ENCODE measurements at regions not wholly inside any gene's neighbourhood (a gene's known extent, or its start where the extent isn't known, plus 50 kb on each side); places are given as distances from the start of the nearest gene placed in this dataset.

- no peak for TF ChIP-seq CTCF (IDR thresholded peaks at IDR 0.05)
- no peak overlapping the region for H3K4me3 Mint-ChIP-seq
- intact Hi-C loops (cut with DNase I, micrococcal nuclease): no loop called here
- no peak for ATAC-seq (ENCODE audit: poor library complexity)
- no peak overlapping the region for H3K27ac ChIP-seq (ENCODE audit: low read depth in 1 of 2, low read length in 2 of 2)
- no peak overlapping the region for H3K4me3 ChIP-seq (ENCODE audit: low read length)
- H3K27me3 Mint-ChIP-seq: no peaks in the 10 kb centered on the region
- H3K27ac Mint-ChIP-seq: no peak overlapping the region
- H3K36me3 Mint-ChIP-seq (ENCODE audit: low read depth): peaks cover 10% of the 10 kb centered on the region
- CTCF ChIA-PET: interaction anchor here (0.6 kb wide), 1 partner anchor 978 kb away, joined by 3 read pairs; no protein-coding TSS in a partner anchor
- no peaks in the 10 kb centered on the region for H3K4me1 Mint-ChIP-seq (ENCODE audit: low read depth)
- H3K4me1 ChIP-seq (ENCODE audit: insufficient read depth, low read length): no peaks in the 10 kb centered on the region
- H3K9me3 ChIP-seq (ENCODE audit: control insufficient read depth in 1 of 2, insufficient read depth in 1 of 2, low read length in 2 of 2): no peaks in the 10 kb centered on the region
- POLR2A ChIA-PET: no interaction called here
- no peak for DNase-seq
- no peaks in the 10 kb centered on the region for H3K36me3 ChIP-seq (ENCODE audit: insufficient read depth, low read length)
- H3K9me3 Mint-ChIP-seq: no peaks in the 10 kb centered on the region
- no peaks in the 10 kb centered on the region for H3K27me3 ChIP-seq (ENCODE audit: control insufficient read depth in 1 of 2, insufficient read depth in 2 of 2, low read length in 2 of 2)
Observed at GRCh38 chr9:3675946-3676345, 150.1 kb upstream of the RFX3 start.

GRCh38 chr9:3674561-3674960 is 148.8 kb upstream of the RFX3 start:
- CTCF ChIA-PET: no interaction called here
- Histone ChIP-seq H3K4me1 (ENCODE audit: insufficient read depth, low read length) (no peaks in the 10 kb centered on the region), H3K9me3 (ENCODE audit: control insufficient read depth in 1 of 2, insufficient read depth in 1 of 2, low read length in 2 of 2) (no peaks in the 10 kb centered on the region), H3K27ac (ENCODE audit: low read depth in 1 of 2, low read length in 2 of 2) (no peak overlapping the region), H3K36me3 (ENCODE audit: insufficient read depth, low read length) (no peaks in the 10 kb centered on the region), H3K27me3 (ENCODE audit: control insufficient read depth in 1 of 2, insufficient read depth in 2 of 2, low read length in 2 of 2) (no peaks in the 10 kb centered on the region), H3K4me3 (ENCODE audit: low read length) (no peak overlapping the region)
- Mint-ChIP-seq H3K4me3 (no peak overlapping the region), H3K27ac (no peak overlapping the region), H3K27me3 (no peaks in the 10 kb centered on the region), H3K36me3 (ENCODE audit: low read depth) (peaks cover 10% of the 10 kb centered on the region), H3K4me1 (ENCODE audit: low read depth) (no peaks in the 10 kb centered on the region), H3K9me3 (no peaks in the 10 kb centered on the region)
- intact Hi-C loops (cut with DNase I, micrococcal nuclease): no loop called here
- ATAC-seq (ENCODE audit: poor library complexity): no peak
- DNase-seq: no peak
- TF ChIP-seq CTCF (IDR thresholded peaks at IDR 0.05): no peak
- POLR2A ChIA-PET: no interaction called here

GRCh38 chr9:3672399-3672798 is 146.6 kb upstream of the RFX3 start:
- no peaks in the 10 kb centered on the region for H3K27me3 Mint-ChIP-seq
- Histone ChIP-seq H3K4me3 (ENCODE audit: low read length) (no peak overlapping the region), H3K4me1 (ENCODE audit: insufficient read depth, low read length) (no peaks in the 10 kb centered on the region), H3K9me3 (ENCODE audit: control insufficient read depth in 1 of 2, insufficient read depth in 1 of 2, low read length in 2 of 2) (no peaks in the 10 kb centered on the region), H3K27me3 (ENCODE audit: control insufficient read depth in 1 of 2, insufficient read depth in 2 of 2, low read length in 2 of 2) (no peaks in the 10 kb centered on the region), H3K36me3 (ENCODE audit: insufficient read depth, low read length) (no peaks in the 10 kb centered on the region), H3K27ac (ENCODE audit: low read depth in 1 of 2, low read length in 2 of 2) (no peak overlapping the region)
- no peak overlapping the region for H3K4me3 Mint-ChIP-seq
- ATAC-seq (ENCODE audit: poor library complexity) (no peak), DNase-seq (no peak)
- no peak overlapping the region for H3K27ac Mint-ChIP-seq
- ChIA-PET CTCF (no interaction called here), POLR2A (interaction anchor here (1.6 kb wide), 1 partner anchor 146 kb away, joined by 3 read pairs; no protein-coding TSS in a partner anchor)
- intact Hi-C loops (cut with DNase I, micrococcal nuclease): no loop called here
- H3K9me3 Mint-ChIP-seq: no peaks in the 10 kb centered on the region
- no peak for TF ChIP-seq CTCF (IDR thresholded peaks at IDR 0.05)
- no peaks in the 10 kb centered on the region for H3K4me1 Mint-ChIP-seq (ENCODE audit: low read depth)
- H3K36me3 Mint-ChIP-seq (ENCODE audit: low read depth): peaks cover 10% of the 10 kb centered on the region

All from CD4-positive, alpha-beta T cell (primary cell).